GM18517 (cell line): ENCODE measurements at regions not wholly inside any gene's neighbourhood (a gene's known extent, or its start where the extent isn't known, plus 50 kb on each side); places are given as distances from the start of the nearest gene placed in this dataset.

ENCODE experiments used
- ATAC-seq: cut with Tn5 transposase; IDR thresholded peaks from one replicate; pipeline ENCODE4 v1.9.1; 2021; ENCODE audit warnings: mild to moderate bottlenecking, moderate library complexity; ENCODE audit not compliant: unreplicated experiment

DNA sequence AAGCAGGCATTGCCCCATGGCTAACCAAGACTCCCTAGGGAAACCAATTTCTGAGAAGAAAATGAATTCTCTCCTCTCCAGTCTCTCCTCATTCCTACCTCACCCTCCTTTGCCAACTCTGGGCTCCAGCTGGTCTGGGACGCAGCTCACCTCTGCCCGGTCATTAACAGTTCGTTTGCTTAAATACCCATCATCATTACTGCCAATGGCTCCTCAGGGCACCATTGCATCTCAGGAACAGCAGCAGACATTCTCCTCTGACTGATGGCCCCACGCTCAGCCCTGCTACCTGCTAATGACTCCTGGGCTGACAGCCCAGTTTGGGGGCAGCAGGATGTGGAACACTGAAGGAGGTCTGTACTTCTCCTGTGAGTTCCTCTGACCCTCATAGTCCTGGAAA is 462.0 kb downstream of the INSC start:
- no peak for ATAC-seq

DNA sequence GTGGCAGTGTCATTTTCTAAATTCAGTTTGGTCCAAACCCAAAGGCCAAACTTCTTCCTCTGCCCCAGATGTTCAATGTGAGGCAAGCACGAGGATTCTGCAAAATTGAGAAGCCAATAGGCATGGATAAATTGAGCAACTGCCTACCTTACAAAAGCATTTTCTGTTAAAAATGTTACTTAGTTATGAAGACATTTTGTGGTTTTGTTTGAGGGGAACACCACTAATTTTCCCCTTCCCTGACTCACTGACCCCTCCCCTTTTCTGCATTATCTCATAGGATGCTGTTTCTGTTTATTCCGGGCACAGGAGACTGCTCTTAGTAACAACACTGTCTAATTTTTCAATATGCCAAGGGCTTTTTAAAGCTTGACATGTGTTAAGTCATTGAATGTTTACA is 462.8 kb downstream of the INSC start:
- ATAC-seq: no peak

DNA sequence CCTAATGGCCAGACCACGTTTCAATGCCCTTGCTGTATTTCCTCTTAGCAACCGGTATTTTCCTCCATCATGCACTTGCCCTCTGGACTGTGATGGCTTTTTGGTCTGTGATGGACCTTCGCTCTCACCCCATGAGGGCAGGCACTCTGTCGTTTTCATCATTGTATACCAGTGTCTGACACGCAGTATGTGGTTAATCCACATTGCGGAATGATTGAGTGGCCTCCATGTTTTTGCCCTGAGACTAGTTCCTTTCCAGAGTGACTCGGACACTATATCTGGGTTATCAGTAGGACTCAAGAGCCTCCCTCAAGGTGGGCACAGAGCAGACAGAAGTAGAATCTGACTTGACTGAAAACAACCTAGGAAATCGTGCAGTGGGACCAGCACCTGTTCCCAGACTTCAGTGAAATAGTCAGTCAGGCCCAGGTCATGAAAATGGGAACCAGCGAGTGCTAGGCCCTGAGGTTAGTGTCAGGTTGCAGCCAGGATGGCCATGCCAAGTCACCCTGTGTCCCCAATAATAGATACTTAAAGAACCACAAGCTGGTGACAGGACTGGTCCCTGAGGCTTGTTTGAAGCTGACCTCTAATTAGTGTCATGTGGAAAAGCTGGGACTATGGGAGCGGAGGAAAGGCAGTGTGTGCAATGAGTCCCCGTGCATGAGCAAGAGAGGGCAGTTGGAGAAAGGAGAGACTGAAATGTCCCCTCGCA is 464.7 kb downstream of the INSC start:
- ATAC-seq: no peak

DNA sequence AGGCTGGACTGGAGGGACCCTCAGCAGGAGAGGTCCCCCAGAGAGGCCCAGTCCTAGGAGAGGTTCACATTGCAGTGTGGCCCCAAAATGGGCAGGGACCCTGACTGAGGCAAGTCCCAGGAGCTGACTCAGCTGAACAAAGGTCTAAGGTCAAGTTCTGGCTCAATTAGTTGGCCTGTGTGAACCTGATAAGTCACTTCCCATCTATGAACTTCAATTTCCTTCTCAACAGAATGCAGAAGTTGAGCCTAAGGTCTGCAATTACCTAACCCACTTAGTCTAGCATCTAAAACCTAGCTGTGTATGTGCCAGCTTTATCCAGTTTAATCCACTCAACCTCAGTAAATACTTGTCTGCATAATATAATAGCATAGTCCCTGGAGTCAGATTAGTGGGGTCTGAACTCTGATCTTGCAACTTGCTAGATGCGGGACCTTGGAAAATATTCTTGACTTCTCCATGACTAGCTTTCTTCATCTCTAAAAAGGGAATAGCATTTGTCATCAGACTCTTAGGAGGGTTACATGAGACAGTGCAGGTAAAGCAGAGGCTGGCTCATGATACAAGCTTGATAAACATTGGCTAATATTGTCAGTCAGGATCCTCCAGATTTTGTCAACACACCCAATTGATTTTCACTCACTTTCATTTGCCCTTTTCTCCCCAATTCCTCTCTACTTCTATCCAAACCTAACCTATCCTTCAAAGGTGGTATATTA is 465.5 kb downstream of the INSC start:
- no peak for ATAC-seq

DNA sequence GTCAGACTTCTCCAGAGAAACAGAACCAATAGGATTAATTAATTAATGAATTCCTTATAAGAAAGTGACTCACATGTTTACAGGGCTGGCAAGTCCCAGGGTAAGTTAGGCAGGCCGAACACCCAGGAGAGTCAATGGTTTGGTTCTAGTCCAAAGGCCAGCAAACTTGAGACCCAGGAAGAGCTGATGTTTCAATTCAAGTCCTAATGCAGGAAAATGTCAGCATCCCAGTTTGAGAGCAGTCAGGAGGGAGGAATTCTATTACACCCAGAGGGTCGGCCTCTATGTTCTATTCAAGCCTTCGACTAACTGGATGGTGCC is 466.0 kb downstream of the INSC start:
- ATAC-seq: no peak

DNA sequence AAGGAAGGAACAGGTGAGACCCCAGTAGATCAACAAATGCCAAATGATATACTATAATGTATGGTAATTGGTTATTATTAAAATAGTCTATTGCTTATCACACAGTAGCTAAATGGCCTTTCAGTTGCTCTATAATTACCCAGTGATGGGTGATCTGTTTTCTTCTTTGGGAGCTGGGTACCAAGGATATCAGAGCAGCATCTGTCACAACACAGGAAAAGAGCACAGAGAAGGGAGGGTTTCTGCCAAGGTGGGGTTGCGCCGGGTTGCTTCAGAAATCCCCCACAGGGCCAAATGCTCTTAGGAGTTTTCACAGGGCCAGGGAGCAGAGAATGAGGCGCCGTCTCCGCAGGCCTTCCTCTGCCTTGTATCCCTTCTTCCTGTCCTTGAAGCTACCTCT is 469.4 kb downstream of the INSC start:
- no peak for ATAC-seq

DNA sequence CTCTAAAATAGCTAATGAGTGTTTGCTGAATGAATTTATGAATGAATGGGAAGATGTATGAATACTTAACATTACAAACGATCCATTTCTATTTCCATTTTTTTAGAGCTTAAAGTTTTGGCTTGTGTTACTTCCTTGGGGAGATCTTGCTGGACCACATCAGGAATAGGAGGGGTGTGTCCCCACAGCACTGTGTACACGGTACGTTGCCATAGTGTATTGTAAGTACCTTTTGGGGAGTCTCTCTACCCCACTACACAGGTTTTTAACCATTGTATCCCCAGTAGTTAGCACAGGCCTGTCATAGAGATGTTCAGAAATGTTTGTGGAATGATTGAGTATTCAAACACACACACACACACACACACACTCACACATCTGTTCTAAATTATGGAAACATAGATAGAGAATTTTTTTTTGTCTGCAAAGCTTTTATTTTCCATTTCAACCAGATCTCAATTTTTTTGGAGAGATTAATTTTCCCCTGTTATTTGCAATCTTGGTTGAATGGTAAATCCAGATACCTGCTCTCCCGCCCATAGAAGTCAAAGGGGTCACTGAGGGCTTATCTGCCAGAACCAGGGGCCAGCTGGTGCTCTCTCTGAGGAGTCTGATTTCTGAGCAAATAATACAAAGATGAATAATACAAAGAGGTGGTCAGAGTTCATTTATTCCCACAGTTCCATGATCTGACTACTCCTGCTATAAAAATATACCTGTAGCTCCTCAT is 471.0 kb downstream of the INSC start:
- ATAC-seq: no peak

DNA sequence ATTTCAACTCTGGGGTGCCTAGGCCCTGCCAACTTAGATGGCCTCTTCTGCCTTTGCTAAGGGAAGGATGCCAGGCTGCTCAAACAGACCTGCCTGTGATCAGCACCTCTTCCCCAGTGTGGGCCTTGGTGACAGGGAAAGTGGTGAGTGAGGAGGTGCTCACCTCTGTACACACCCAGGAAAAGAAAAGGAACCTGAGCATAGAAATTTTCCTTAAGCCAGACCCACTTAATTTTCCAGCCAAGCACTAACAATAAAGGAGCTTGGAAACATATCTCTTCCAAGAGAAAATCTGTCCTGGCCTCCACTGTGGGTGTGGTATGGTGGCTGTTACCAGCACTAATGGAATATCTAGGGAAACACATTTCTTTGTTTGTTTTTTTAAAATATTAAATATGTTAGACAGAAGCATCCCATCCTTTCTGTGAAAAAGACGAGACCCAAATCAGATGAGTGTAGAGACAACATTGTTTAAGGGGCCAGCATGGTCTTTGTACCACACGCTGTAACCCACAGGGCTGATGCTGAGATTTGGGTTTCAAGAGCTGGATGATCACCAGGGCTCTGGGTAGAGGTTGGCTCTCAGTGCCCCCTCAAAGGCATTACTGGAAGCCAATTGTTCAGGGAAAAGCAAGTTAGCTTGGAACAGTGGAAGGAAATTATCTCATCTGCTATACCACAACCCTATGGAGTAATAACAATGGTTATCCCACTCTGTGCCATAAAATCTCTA is 472.2 kb downstream of the INSC start:
- no peak for ATAC-seq

DNA sequence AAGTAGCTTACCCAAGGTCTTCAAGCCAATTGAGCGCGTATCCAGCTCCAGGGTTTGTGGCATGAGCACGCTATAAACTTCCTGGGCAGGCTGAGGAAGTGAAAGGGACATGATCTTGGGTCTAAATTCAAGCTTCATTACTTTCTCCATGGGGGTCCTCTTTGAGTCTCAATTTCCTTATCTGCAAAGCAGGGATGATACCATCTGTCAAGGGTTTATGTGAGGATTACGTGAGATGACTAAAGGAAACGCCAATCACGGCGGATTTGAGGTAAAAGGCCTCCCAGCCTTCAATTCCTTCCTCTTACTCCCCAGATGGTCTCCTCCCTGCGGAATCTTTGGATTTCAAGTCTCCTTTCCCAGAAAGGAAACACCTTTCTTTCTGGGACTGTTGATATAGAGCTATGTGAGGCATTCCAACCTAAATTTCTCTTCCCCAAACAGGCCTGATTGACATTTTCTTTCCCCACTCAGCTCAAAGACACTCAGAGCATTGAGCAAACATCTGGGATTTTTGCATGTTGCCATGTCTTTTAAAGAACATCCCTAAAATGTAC is 474.4 kb downstream of the INSC start:
- no peak for ATAC-seq

DNA sequence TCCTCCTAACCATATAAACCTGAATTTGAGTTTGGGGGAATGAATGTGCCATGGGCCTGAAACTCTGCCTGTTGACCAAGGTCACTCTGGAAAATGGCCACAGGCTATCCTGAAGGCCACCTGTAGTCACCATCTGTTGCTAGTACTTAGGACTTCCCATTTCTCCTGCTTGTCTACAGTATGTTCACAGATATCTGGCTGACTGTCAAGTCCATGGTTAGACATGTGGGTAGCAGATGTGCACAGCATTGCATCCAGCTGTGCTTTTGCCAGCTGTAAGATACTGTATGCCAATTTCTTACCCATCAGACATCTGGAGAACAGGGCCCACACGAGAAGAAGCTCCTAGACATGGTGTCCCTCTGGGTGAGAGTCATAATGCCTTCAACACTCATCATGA is 475.4 kb downstream of the INSC start:
- ATAC-seq: no peak

DNA sequence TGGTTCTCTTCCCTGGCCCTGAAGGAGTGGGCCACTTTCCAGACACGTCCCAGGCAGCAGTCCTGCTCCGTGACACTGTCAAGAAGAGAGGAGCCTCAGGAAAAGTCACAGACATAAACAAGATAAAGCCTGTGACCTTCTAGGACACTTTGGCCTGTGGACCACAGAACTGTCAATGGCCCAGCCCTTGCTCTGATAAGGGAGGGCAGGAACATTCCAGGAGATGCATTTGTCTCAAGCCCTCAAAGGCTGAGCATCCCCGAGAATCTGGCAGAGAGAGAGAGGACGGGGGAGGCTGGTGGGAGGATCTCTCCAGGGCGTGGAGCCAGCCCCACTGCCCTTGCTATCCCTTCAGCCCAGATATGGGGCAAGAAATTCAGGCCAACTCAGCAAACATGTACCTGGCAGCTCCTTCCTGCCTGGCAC is 476.4 kb downstream of the INSC start:
- ATAC-seq: no peak

DNA sequence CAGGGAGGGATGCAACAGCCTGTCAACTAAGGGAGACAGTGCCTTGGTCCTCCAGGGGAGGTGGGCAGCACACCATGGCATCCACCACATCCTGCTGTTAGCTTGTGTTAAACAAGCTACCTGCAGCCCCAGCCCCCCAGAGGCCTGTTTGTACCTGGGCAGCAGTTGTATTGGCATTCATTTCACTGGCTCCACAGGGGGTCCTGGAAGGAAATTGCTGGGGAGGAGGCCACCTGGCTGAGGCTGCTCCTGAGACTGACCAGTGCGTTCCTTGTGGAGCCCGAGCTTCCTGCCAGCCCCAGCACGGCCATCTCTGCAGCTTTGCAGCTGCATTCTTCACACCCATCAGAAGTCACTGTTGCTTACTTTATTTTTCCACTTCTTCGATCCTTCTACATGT is 479.9 kb downstream of the INSC start:
- no peak for ATAC-seq

DNA sequence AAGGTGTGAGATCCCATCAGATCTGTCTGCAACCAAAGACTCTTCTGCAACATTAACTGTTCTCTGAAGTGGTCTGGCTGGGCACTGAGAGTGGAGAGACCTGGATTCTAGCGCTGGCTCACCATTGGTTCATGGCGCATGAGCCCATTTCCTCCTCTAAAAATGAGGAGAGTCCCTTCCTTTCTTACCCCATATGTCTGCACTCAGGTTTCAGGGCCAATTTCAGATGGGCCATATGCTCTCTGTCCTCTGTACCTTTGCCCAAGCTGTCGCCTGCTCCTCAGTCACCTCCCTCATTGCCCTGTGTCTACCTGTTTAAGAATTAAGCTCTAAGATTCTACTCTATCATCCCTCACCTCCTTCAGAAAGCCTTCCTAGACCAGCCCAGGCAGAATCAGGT is 484.7 kb downstream of the INSC start:
- no peak for ATAC-seq

DNA sequence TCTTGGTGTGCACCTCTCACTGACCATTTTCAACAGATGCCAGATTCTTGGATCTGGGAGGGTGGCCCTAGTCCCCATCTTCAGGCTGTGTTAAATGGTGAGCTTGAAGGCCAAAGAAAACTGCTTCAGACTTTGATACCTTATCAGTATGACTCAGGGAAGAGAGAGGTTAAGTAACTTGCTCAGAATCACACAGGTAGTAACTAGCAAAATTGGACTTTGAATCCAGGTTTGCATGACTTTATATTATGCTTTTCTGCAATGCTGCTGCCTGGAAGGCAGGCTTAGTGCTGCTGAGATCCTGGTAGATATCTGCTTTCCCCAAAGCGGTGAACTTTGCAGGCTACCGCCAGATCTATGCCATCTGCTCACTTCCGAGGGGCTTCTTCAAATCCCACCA is 487.3 kb downstream of the INSC start:
- ATAC-seq: no peak

DNA sequence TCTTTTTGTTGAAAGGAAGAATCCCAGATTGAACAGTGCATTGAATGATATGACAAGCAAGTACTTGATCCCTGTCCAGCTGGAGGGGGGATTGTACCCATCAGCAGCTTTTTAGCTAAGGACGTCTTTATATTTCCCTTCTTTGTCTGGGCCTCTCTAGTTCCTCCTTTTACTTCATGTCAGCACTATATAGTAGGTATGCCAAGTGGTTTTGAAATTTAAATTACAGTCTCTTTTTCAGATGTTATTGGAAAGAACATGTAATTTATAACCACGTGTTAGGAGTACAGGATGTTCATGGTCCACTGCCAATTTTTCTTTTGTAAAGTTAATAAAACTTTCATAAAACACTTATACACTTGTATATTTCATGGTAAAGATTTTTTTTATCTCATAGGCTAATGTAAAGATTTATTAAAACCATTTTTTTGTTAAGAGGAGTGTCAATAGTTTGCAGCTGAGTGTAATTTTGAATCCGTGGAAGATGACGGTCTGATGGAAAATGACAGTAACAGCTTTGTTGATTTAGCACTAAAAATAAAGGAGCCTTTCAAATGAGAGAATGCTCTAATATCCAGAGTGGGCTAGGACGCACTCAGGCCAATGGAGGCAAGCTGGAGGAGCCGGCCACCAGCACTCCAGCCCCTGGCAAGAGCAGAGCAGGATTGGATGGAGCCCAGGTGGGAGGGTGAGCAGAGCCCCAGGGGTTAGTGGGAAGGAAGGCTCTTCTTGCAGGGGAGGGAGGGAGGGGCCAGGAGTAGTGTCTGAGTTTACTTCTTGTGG is 488.3 kb downstream of the INSC start:
- ATAC-seq: no peak

DNA sequence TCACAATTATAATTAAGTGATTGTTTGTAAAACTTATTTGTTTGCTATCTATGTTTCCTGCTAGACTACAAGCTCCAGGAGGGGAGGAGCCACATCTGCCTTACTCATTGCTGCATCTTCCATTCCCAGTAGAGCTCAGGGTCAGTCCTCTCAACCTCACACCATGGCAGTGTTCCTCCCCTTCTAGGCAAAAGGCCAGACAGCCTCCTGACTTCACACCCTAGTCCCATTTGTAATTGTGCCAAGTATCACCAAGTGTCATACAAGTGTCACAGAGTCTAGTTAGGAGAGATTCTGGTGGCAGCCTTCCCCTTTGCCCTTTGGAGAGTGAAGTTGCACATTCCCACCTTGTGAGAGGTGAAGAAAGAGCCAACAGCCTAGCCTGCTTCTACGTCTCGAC is 490.4 kb downstream of the INSC start:
- no peak for ATAC-seq

DNA sequence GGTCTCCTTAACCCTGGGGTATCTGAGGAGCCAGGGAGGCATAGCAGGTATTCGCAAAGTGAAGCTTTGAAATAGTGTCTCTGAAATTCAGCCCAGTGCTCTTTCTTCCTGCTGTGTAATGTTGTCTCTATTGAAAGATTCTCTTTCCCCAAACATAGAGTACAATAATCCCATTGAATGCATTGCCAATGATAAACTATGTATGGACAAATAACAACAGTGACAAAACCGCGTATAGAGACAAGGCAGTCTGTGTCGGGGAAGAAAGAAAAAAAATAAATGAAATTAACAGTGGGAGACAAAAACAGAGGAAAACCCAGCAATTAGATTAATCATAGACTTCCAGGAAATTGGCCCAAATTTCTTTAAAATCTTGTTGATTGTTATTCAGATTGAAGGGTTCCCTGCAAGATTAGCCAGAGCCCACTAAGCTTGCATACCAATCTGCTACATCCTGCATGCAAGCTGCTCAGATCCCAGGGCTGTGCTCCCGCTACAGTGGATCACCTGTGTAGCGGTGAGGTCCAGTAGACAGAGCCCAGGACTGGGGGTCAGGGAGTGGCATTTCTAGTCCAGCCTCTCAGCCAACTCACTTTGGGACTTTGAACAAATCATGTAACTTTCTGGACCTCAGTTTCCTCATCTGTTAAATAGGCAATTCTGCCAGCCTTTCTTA is 492.8 kb downstream of the INSC start:
- no peak for ATAC-seq

DNA sequence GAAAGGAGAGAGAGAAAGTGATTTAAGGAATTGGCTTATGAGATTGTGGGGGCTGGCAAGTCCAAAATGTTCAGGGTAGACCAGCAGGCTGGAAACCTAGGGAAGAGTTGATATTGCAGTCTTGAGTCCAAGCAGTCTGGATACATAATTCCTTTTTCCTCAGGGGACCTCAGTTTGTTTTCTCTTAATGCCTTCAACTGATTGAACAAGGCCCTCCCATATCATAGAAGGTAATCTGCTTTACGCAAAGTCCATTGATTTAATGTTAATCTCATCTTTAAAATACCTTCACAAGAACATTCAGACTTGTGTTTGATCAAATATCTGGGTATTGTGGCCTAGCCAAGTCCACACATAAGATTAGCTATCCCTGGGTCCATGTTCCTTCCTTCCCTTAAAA is 494.7 kb downstream of the INSC start:
- no peak for ATAC-seq

DNA sequence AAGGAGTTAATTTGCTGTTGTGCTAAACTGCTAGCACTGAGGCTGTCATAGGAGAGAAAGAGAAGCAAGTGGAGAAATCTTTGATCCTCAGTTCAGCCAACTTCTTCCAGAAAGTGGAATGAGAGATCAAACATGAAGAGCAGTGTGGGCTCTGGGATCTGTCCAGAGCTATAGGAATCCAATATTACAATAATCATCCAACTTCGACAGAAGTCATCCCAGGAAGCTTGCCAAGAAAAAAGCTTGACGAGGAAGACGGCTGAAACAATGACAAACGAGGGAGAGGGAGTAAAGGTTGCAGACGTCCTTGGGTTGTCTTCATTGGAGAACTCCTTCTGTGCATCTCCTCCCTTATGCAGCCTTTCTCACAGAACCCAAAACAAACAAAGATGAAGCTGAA is 496.2 kb downstream of the INSC start:
- no peak for ATAC-seq

DNA sequence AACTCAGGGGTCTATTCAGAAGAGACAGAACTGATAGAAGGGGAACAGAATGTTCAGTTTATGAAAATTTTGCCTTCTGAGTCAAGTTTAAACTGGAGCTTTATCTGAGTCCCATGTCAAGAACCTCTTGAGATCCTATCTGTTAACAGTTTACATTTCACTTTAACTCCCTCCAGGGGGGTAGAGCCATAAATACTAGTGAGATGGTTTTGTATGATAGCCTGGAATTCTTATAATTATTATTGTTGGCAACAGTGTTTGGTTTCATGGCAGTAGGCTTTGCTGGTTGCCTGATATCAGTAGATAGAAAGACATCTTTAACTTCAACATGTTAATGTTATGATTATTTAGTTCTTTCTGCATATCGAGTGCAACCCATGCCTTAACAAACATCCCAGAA is 498.5 kb downstream of the INSC start:
- no peak for ATAC-seq
